Thoracic aorta (tissue), 2 donors: ENCODE measurements at regions not wholly inside any gene's neighbourhood (a gene's known extent, or its start where the extent isn't known, plus 50 kb on each side); places are given as distances from the start of the nearest gene placed in this dataset.

Experiments used
- ATAC-seq: fragments of 150-250 bp; one replicate; pipeline ENCODE4 v1.8.0; 2017; ENCODE audit warnings: low read depth; ENCODE audit not compliant: insufficient number of reproducible peaks, low FRiP score
- DNase-seq: peaks from one replicate; pipeline ENCODE4 v3.0.0-alpha.2; 2020; ENCODE audit warnings: low spot score
- H3K27ac ChIP-seq, 2 donors: fragments of 200-600 bp; sonication (generic); 1 replicate in 1 of 2; 2 replicates in 1 of 2; pipeline ENCODE4 v1.5.1; 2016; ENCODE audit warnings: mild to moderate bottlenecking in 2 of 2, moderate library complexity in 2 of 2
- H3K27me3 ChIP-seq: fragments of 200-600 bp; sonication (generic); replicated peaks from 2 replicates; pipeline ENCODE4 v1.6.0; 2016; ENCODE audit warnings: mild to moderate bottlenecking; ENCODE audit not compliant: insufficient read depth
- H3K36me3 ChIP-seq: fragments of 200-600 bp; sonication (generic); one replicate; pipeline ENCODE4 v1.5.1; 2016
- H3K4me1 ChIP-seq, 2 donors: fragments of 200-600 bp; sonication (generic); 1 replicate in 1 of 2; 2 replicates in 1 of 2; pipeline versions ENCODE4 v1.5.1 to v1.6.0; 2016; ENCODE audit warnings: low read depth in 2 of 2, mild to moderate bottlenecking in 1 of 2; ENCODE audit not compliant: control insufficient read depth in 1 of 2
- H3K4me3 ChIP-seq: fragments of 200-600 bp; sonication (generic); 2 replicates; pipeline ENCODE4 v1.5.1; 2016; ENCODE audit warnings: mild to moderate bottlenecking
- H3K9me3 ChIP-seq: fragments of 200-600 bp; sonication (generic); 2 replicates; pipeline ENCODE4 v1.5.1; 2016
- TF ChIP-seq, protein P1 (sequence below): fragments of 200-600 bp; sonication (generic); IDR thresholded peaks from one replicate; pipeline ENCODE4 v1.5.1; 2019; ENCODE audit warnings: antibody characterized with exemption

DNA sequence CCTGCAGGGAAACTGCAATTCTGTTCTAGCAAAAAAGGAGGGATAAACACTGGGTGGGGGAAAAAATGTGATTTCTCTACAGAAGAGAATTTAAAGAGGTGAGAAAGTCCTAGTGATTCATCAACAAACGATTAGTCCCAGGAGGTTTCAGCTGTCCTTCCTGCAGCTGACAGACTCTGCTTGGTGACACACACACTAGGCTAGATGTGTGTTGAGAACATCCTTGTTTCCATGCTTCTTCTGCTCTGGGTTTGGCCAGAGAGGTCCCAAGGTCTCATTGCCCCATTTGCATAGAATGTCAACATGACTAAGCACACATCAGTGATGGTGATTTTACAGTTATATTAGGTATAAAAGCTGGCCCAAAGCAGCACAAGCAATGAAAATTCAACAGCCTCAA, 258.3 kb downstream of the NFATC2 start:
- Histone ChIP-seq H3K9me3 (no peaks in the 10 kb centered on the region), H3K36me3 (no peaks in the 10 kb centered on the region), H3K27ac (no peak overlapping the region), H3K27me3 (no peaks in the 10 kb centered on the region), H3K4me1 (no peaks in the 10 kb centered on the region), H3K4me3 (no peak overlapping the region)
- TF ChIP-seq, protein P1, sequence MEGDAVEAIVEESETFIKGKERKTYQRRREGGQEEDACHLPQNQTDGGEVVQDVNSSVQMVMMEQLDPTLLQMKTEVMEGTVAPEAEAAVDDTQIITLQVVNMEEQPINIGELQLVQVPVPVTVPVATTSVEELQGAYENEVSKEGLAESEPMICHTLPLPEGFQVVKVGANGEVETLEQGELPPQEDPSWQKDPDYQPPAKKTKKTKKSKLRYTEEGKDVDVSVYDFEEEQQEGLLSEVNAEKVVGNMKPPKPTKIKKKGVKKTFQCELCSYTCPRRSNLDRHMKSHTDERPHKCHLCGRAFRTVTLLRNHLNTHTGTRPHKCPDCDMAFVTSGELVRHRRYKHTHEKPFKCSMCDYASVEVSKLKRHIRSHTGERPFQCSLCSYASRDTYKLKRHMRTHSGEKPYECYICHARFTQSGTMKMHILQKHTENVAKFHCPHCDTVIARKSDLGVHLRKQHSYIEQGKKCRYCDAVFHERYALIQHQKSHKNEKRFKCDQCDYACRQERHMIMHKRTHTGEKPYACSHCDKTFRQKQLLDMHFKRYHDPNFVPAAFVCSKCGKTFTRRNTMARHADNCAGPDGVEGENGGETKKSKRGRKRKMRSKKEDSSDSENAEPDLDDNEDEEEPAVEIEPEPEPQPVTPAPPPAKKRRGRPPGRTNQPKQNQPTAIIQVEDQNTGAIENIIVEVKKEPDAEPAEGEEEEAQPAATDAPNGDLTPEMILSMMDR = no peak
- no peak for DNase-seq
- ATAC-seq = no peak

- no peaks in the 10 kb centered on the region for H3K4me1 ChIP-seq
- no peak overlapping the region for H3K27ac ChIP-seq
- no peak for ATAC-seq
- no peak for DNase-seq
- H3K9me3 ChIP-seq = no peaks in the 10 kb centered on the region
- H3K27me3 ChIP-seq = no peaks in the 10 kb centered on the region
- no peak overlapping the region for H3K4me3 ChIP-seq
- H3K36me3 ChIP-seq = no peaks in the 10 kb centered on the region
- TF ChIP-seq, protein P1 = no peak
Observed at GRCh38 chr20:51281521-51281920, 258.6 kb upstream of the KCNG1 start.

GRCh38 chr20:51280047-51280446, 257.1 kb upstream of the KCNG1 start:
- Histone ChIP-seq H3K4me3 (no peak overlapping the region), H3K4me1 (peaks cover 0 to 5% of the 10 kb centered on the region in 2 donors), H3K36me3 (no peaks in the 10 kb centered on the region), H3K9me3 (no peaks in the 10 kb centered on the region), H3K27ac (no peak overlapping the region), H3K27me3 (no peaks in the 10 kb centered on the region)
- ATAC-seq (no peak), DNase-seq (no peak)
- TF ChIP-seq, protein P1 = no peak

DNA sequence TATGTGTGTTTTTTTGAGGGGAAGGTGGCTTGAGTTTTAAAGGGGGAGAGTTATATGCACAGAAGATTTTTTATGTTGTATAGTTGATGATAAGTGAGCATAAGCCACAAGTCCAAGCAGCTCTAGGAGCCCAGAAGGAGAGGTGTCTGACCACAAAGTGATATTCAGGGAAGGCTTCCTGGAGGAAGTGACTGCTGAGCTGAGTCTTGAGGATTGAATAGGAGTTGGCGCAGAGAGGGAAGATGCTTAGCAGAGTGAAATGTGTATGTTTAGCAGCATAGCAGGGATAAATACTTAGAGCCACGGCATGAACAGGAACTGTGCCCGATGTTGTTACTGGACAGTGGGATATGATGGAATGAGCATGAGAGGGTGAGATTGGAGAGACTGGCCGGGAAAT, 255.1 kb upstream of the KCNG1 start:
- no peaks in the 10 kb centered on the region for H3K9me3 ChIP-seq
- H3K4me3 ChIP-seq = no peak overlapping the region
- no peak overlapping the region for H3K27ac ChIP-seq
- no peak for DNase-seq
- H3K27me3 ChIP-seq = no peaks in the 10 kb centered on the region
- H3K4me1 ChIP-seq = peaks cover under 1 to 5% of the 10 kb centered on the region in 2 donors
- no peak for ATAC-seq
- no peaks in the 10 kb centered on the region for H3K36me3 ChIP-seq
- TF ChIP-seq, protein P1 = no peak

DNA sequence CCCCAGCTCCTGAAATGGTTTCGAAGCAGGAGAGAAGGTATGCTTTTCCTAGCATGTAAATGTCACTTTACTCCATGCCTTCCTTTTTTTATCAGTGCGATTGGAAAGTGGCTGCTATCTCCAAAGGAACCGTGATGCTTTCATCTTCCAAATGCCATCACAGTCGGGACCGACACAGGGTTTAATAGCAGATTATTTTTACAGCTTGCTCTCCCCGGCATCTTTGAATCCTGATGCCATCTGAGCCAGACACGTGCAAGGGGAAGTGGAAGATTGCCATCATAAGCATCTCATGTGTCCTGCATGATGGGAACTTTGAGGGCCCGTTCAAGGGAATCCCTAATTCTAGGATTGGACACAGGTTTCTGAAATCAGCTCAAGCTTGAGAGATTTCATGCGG, 253.4 kb upstream of the KCNG1 start:
- H3K9me3 ChIP-seq = no peaks in the 10 kb centered on the region
- no peaks in the 10 kb centered on the region for H3K36me3 ChIP-seq
- TF ChIP-seq, protein P1 = no peak
- DNase-seq = no peak
- no peak for ATAC-seq
- H3K4me3 ChIP-seq = no peak overlapping the region
- peaks cover 5% of the 10 kb centered on the region in 2 donors for H3K4me1 ChIP-seq
- no peak overlapping the region for H3K27ac ChIP-seq
- H3K27me3 ChIP-seq = no peaks in the 10 kb centered on the region
